Keratinocyte (primary cell): ENCODE measurements at regions not wholly inside any gene's neighbourhood (a gene's known extent, or its start where the extent isn't known, plus 50 kb on each side); places are given as distances from the start of the nearest gene placed in this dataset.

Experiments used
- DNase-seq: peaks from one replicate; pipeline ENCODE4 v3.0.0-alpha.2; 2011; ENCODE audit warnings: low read depth, missing footprints, low spot score
- FAIRE-seq: peaks from 2 replicates; lab custom pipeline; 2011; peaks lifted over from hg19 to GRCh38; lab: Jason Lieb, UNC
- H2AFZ ChIP-seq: 2 replicates; pipeline ENCODE4 v1.6.0; 2012; ENCODE audit warnings: low read length, control low read depth, inconsistent platforms; ENCODE audit not compliant: control insufficient read depth
- H3K27ac ChIP-seq: 2 replicates; pipeline ENCODE4 v1.5.1; 2011; ENCODE audit warnings: low read length; ENCODE audit not compliant: control insufficient read depth, insufficient read depth
- H3K27me3 ChIP-seq: 3 replicates; pipeline ENCODE4 v1.6.0; 2011; ENCODE audit warnings: low read length; ENCODE audit not compliant: control insufficient read depth, insufficient read depth; ENCODE audit errors: extremely low read depth
- H3K36me3 ChIP-seq, 2 experiments: 2 replicates in 1 of 2; 3 replicates in 1 of 2; pipeline ENCODE4 v1.5.1; 2011; ENCODE audit warnings: low read length in 2 of 2, mild to moderate bottlenecking in 1 of 2; ENCODE audit not compliant: control insufficient read depth in 2 of 2, insufficient read depth in 2 of 2; ENCODE audit errors: extremely low read depth in 1 of 2
- H3K4me1 ChIP-seq: 3 replicates; pipeline ENCODE4 v1.5.1; 2011; ENCODE audit warnings: low read length; ENCODE audit not compliant: control insufficient read depth, insufficient read depth; ENCODE audit errors: extremely low read depth
- H3K4me2 ChIP-seq: 3 replicates; pipeline ENCODE4 v1.6.0; 2011; ENCODE audit warnings: low read depth, low read length; ENCODE audit not compliant: control insufficient read depth, insufficient read depth; ENCODE audit errors: extremely low read depth
- H3K4me3 ChIP-seq, 3 experiments: fragments of 200-600 bp in 1 of 3; sonication (generic) in 1 of 3; 2 replicates in 2 of 3; 3 replicates in 1 of 3; pipeline ENCODE4 v1.5.1; 2011 to 2016; ENCODE audit warnings: low read length in 3 of 3, mild to moderate bottlenecking in 3 of 3, control low read depth in 2 of 3, inconsistent platforms in 1 of 3, low read depth in 1 of 3, mixed read lengths in 1 of 3, mixed run types in 1 of 3, moderate library complexity in 1 of 3; ENCODE audit not compliant: control insufficient read depth in 2 of 3, insufficient read depth in 2 of 3; ENCODE audit errors: extremely low read depth in 1 of 3
- H3K79me2 ChIP-seq: 2 replicates; pipeline ENCODE4 v1.6.0; 2012; ENCODE audit warnings: low read length; ENCODE audit not compliant: control insufficient read depth, insufficient read depth
- H3K9ac ChIP-seq: 3 replicates; pipeline ENCODE4 v1.6.0; 2011; ENCODE audit warnings: low read length; ENCODE audit not compliant: control insufficient read depth, insufficient read depth; ENCODE audit errors: extremely low read depth
- H3K9me1 ChIP-seq: 3 replicates; pipeline ENCODE4 v1.6.0; 2011; ENCODE audit warnings: low read length; ENCODE audit not compliant: control insufficient read depth, insufficient read depth; ENCODE audit errors: extremely low read depth
- H3K9me3 ChIP-seq: 2 replicates; pipeline ENCODE4 v1.5.1; 2012; ENCODE audit warnings: low read depth, low read length; ENCODE audit not compliant: control insufficient read depth
- H4K20me1 ChIP-seq: 3 replicates; pipeline ENCODE4 v1.6.0; 2011; ENCODE audit warnings: low read length; ENCODE audit not compliant: control insufficient read depth, insufficient read depth; ENCODE audit errors: extremely low read depth
- EZH2 ChIP-seq: IDR thresholded peaks from one replicate; pipeline ENCODE4 v1.6.1; 2012; ENCODE audit warnings: inconsistent platforms, mild to moderate bottlenecking, low read length, moderate library complexity
- dilution Hi-C: fragments of 300-500 bp; cut with MboI; formaldehyde crosslinking; loops from one replicate; pipeline ENCODE4 v1.7.0; 2020; ENCODE audit warnings: low sequenced_read_pairs; ENCODE audit not compliant: extremely low pct_ligation_motif_present
- TF ChIP-seq, protein P1 (sequence below), 3 experiments: IDR thresholded peaks in 1 of 3; conservative IDR thresholded peaks in 1 of 3; optimal IDR thresholded peaks in 1 of 3; 2 replicates in 2 of 3; 3 replicates in 1 of 3; pipeline versions ENCODE3 to v1.5.1; 2011; ENCODE audit warnings: low read length in 3 of 3, mild to moderate bottlenecking in 3 of 3, moderate library complexity in 2 of 3, control low read depth in 1 of 3, inconsistent platforms in 1 of 3; ENCODE audit not compliant: insufficient read depth in 2 of 3; ENCODE audit errors: extremely low read depth in 1 of 3

DNA sequence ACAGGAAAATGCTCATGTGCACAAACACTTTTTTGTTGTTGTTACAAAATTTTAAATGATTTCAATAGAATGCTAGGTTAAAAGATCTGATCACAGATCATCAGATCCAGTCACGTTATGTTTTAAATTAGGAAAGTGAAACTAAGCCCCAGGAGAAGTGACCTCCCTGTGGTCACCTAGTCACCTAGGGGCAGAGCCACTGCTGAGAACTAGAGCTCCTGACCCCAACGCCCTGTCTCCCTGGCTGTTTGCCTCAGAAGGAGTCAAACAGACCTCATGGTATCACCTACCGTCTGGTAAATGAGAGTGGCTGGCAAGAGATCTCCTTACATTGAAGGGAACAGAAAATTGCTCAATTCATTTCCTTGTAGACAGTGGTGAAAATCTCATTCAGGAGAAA is 447.3 kb downstream of the ADRA2A start:
- Histone ChIP-seq H3K4me1 (no peaks in the 10 kb centered on the region), H2AFZ (no peak overlapping the region), H4K20me1 (no peaks in the 10 kb centered on the region), H3K9me3 (no peaks in the 10 kb centered on the region), H3K9ac (no peak overlapping the region), H3K36me3 (no peaks in the 10 kb centered on the region), H3K27ac (no peak overlapping the region), H3K9me1 (no peaks in the 10 kb centered on the region), H3K4me2 (no peak overlapping the region), H3K79me2 (no peaks in the 10 kb centered on the region), H3K4me3 (no peak overlapping the region), H3K27me3 (no peaks in the 10 kb centered on the region)
- dilution Hi-C loops, result no loop called here
- DNase-seq, result no peak
- FAIRE-seq, result no peak
- TF ChIP-seq EZH2, result no peak
- TF ChIP-seq, protein P1, sequence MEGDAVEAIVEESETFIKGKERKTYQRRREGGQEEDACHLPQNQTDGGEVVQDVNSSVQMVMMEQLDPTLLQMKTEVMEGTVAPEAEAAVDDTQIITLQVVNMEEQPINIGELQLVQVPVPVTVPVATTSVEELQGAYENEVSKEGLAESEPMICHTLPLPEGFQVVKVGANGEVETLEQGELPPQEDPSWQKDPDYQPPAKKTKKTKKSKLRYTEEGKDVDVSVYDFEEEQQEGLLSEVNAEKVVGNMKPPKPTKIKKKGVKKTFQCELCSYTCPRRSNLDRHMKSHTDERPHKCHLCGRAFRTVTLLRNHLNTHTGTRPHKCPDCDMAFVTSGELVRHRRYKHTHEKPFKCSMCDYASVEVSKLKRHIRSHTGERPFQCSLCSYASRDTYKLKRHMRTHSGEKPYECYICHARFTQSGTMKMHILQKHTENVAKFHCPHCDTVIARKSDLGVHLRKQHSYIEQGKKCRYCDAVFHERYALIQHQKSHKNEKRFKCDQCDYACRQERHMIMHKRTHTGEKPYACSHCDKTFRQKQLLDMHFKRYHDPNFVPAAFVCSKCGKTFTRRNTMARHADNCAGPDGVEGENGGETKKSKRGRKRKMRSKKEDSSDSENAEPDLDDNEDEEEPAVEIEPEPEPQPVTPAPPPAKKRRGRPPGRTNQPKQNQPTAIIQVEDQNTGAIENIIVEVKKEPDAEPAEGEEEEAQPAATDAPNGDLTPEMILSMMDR (optimal IDR thresholded peaks at IDR 0.05 in 1 of 3, IDR thresholded peaks at IDR 0.05 in 1 of 3, conservative IDR thresholded peaks at IDR 0.05 in 1 of 3; ENCODE audit: extremely low read depth in 1 of 3, insufficient read depth in 2 of 3, low read length in 3 of 3), result no peak

- Histone ChIP-seq H3K79me2 (no peaks in the 10 kb centered on the region), H2AFZ (no peak overlapping the region), H3K9ac (no peak overlapping the region), H3K4me1 (no peaks in the 10 kb centered on the region), H3K9me1 (no peaks in the 10 kb centered on the region), H3K9me3 (no peaks in the 10 kb centered on the region), H3K27me3 (no peaks in the 10 kb centered on the region), H3K4me2 (no peak overlapping the region), H3K27ac (no peak overlapping the region), H3K4me3 (no peak overlapping the region), H4K20me1 (no peaks in the 10 kb centered on the region), H3K36me3 (no peaks in the 10 kb centered on the region)
- TF ChIP-seq, protein P1 (optimal IDR thresholded peaks at IDR 0.05 in 1 of 3, IDR thresholded peaks at IDR 0.05 in 1 of 3, conservative IDR thresholded peaks at IDR 0.05 in 1 of 3; ENCODE audit: extremely low read depth in 1 of 3, insufficient read depth in 2 of 3, low read length in 3 of 3), result no peak
- TF ChIP-seq EZH2, result no peak
- DNase-seq (no peak), FAIRE-seq (no peak)
- dilution Hi-C loops, result no loop called here
Observed at GRCh38 chr10:111525696-111526095, 448.9 kb downstream of the ADRA2A start.
